Neural cell (in vitro differentiated cells): ENCODE measurements at regions not wholly inside any gene's neighbourhood (a gene's known extent, or its start where the extent isn't known, plus 50 kb on each side); places are given as distances from the start of the nearest gene placed in this dataset.

Experiments
- H2AFZ ChIP-seq: fragments of 200-600, 300-800 bp; sonication (generic), shearing (Covaris generic); 2 replicates; pipeline ENCODE4 v1.6.0; 2014; ENCODE audit warnings: low read depth, mild to moderate bottlenecking, antibody characterized with exemption, low read length, moderate library complexity
- H3F3A ChIP-seq: fragments of 200-600 bp; shearing (Covaris generic); 2 replicates; pipeline ENCODE4 v1.6.1; 2016; ENCODE audit warnings: mild to moderate bottlenecking, moderate library complexity, mixed read lengths, antibody characterized with exemption, low read length; ENCODE audit not compliant: insufficient read depth, poor library complexity, severe bottlenecking
- H3K27ac ChIP-seq: fragments of 200-600, 300-800 bp; sonication (generic), shearing (Covaris generic); 2 replicates; pipeline ENCODE4 v1.5.1; 2014; ENCODE audit warnings: mild to moderate bottlenecking, low read length, moderate library complexity
- H3K27me3 ChIP-seq: fragments of 300-800, 200-600 bp; sonication (generic), shearing (Covaris generic); 2 replicates; pipeline ENCODE4 v1.6.0; 2014; ENCODE audit warnings: mild to moderate bottlenecking, low read depth, low read length, moderate library complexity; ENCODE audit not compliant: insufficient read depth
- H3K36me3 ChIP-seq: fragments of 300-800, 200-600 bp; sonication (generic), shearing (Covaris generic); 2 replicates; pipeline ENCODE4 v1.5.1; 2014; ENCODE audit warnings: mild to moderate bottlenecking, antibody characterized with exemption, low read length, moderate library complexity; ENCODE audit not compliant: insufficient read depth
- H3K4me2 ChIP-seq: fragments of 300-800, 200-600 bp; sonication (generic), shearing (Covaris generic); 2 replicates; pipeline ENCODE4 v1.6.0; 2014; ENCODE audit warnings: mild to moderate bottlenecking, low read length
- H3K4me3 ChIP-seq: fragments of 300-800, 200-600 bp; sonication (generic), shearing (Covaris generic); 2 replicates; pipeline ENCODE4 v1.5.1; 2014; ENCODE audit warnings: mild to moderate bottlenecking, low read length, moderate library complexity
- H3K79me2 ChIP-seq: fragments of 200-600 bp; shearing (Covaris generic); replicated peaks from 2 replicates; pipeline ENCODE4 v1.6.0; 2014; ENCODE audit warnings: mild to moderate bottlenecking, low read length, moderate library complexity; ENCODE audit not compliant: insufficient read depth
- H3K9ac ChIP-seq: fragments of 300-800, 200-600 bp; sonication (generic), shearing (Covaris generic); 2 replicates; pipeline ENCODE4 v1.6.1; 2016; ENCODE audit warnings: mild to moderate bottlenecking, low read length, mixed read lengths
- H3K9me2 ChIP-seq: fragments of 200-600 bp; shearing (Covaris generic); 2 replicates; pipeline ENCODE4 v1.6.1; 2016; ENCODE audit warnings: mild to moderate bottlenecking, low read length, mixed read lengths; ENCODE audit not compliant: insufficient read depth
- H3K9me3 ChIP-seq: fragments of 200-600, 300-800 bp; sonication (generic), shearing (Covaris generic); 2 replicates; pipeline ENCODE4 v1.6.1; 2016; ENCODE audit warnings: mild to moderate bottlenecking, mixed run types, low read length, moderate library complexity, mixed read lengths
- H4K20me1 ChIP-seq: fragments of 200-600 bp; shearing (Covaris generic); 2 replicates; pipeline ENCODE4 v1.6.1; 2016; ENCODE audit warnings: mild to moderate bottlenecking, mixed run types; ENCODE audit not compliant: insufficient read depth
- EP300 ChIP-seq: fragments of 450-650 bp; conservative IDR thresholded peaks from 2 replicates; pipeline ENCODE4 v1.6.1; 2014; ENCODE audit warnings: antibody characterized with exemption, mild to moderate bottlenecking, moderate library complexity; ENCODE audit not compliant: poor library complexity, severe bottlenecking
- EZH2 ChIP-seq: fragments of 200-600, 300-800 bp; shearing (Covaris generic), sonication (generic); IDR thresholded peaks from 2 replicates; pipeline ENCODE4 v1.6.1; 2014; ENCODE audit warnings: antibody characterized with exemption, low read length, borderline replicate concordance, mild to moderate bottlenecking; ENCODE audit not compliant: insufficient read depth, poor library complexity, severe bottlenecking
- MXI1 ChIP-seq: fragments of 450-650 bp; conservative IDR thresholded peaks from 2 replicates; pipeline ENCODE4 v1.6.1; 2014; ENCODE audit warnings: antibody characterized with exemption, mild to moderate bottlenecking; ENCODE audit not compliant: poor library complexity, severe bottlenecking
- POLR2AphosphoS5 ChIP-seq: IDR thresholded peaks from 2 replicates; pipeline ENCODE4 v1.6.1; 2012
- RAD21 ChIP-seq: fragments of 450-650 bp; conservative IDR thresholded peaks from 2 replicates; pipeline ENCODE4 v1.6.1; 2014; ENCODE audit warnings: antibody characterized with exemption, mild to moderate bottlenecking, moderate library complexity
- REST ChIP-seq: IDR thresholded peaks from 2 replicates; pipeline ENCODE4 v1.6.1; 2012; ENCODE audit warnings: borderline replicate concordance
- SMC3 ChIP-seq: fragments of 450-650 bp; conservative IDR thresholded peaks from 2 replicates; pipeline ENCODE4 v1.6.1; 2014; ENCODE audit warnings: antibody characterized with exemption, mild to moderate bottlenecking, moderate library complexity; ENCODE audit not compliant: poor library complexity
- TAF1 ChIP-seq: IDR thresholded peaks from 2 replicates; pipeline ENCODE4 v1.6.1; 2012; ENCODE audit warnings: low read depth
- TF ChIP-seq, protein P1 (sequence below): fragments of 450-650 bp; IDR thresholded peaks from 2 replicates; pipeline ENCODE4 v1.5.1; 2014; ENCODE audit warnings: antibody characterized with exemption, mild to moderate bottlenecking, moderate library complexity; ENCODE audit not compliant: poor library complexity, severe bottlenecking

DNA sequence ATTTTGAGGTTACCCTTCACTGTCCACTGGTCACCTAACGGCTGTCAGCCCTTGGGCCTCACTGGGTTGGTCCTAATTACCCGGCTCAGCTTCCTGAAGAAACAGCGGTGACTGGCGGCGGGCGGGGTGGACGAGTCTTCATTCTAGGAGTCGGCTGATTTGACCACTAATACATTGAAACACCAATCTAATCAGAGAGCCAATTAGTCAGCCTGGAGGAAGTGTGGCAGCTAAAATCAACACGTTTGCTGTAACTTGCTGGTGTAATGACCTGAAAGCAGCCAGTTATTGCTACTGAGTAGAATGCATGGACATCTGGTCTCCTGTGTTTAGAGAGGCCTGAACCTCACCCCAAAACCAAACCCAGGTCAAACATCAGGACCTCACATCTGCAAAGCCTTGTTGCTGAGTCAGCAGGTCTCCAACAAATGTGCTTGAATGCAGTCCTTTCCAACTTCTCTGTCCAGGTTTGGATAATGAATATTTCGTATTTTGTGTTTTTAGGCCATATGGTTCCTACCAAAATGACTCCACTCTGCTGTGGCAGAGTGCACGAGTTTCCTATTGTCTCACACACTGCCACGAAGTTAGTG, 496.4 kb downstream of the BRD1 start:
- Histone ChIP-seq H3K4me3 (no peak overlapping the region), H3K9ac (no peak overlapping the region), H3F3A (no peaks in the 10 kb centered on the region), H3K79me2 (no peaks in the 10 kb centered on the region), H3K4me2 (no peak overlapping the region), H3K9me2 (no peaks in the 10 kb centered on the region), H3K9me3 (peaks cover 4% of the 10 kb centered on the region), H2AFZ (no peak overlapping the region), H3K27me3 (no peaks in the 10 kb centered on the region), H3K36me3 (no peaks in the 10 kb centered on the region), H4K20me1 (no peaks in the 10 kb centered on the region), H3K27ac (no peak overlapping the region)
- TF ChIP-seq POLR2AphosphoS5 (no peak), EZH2 (no peak), TAF1 (no peak), MXI1 (no peak), REST (no peak), RAD21 (no peak), SMC3 (no peak), EP300 (no peak)
- TF ChIP-seq, protein P1, sequence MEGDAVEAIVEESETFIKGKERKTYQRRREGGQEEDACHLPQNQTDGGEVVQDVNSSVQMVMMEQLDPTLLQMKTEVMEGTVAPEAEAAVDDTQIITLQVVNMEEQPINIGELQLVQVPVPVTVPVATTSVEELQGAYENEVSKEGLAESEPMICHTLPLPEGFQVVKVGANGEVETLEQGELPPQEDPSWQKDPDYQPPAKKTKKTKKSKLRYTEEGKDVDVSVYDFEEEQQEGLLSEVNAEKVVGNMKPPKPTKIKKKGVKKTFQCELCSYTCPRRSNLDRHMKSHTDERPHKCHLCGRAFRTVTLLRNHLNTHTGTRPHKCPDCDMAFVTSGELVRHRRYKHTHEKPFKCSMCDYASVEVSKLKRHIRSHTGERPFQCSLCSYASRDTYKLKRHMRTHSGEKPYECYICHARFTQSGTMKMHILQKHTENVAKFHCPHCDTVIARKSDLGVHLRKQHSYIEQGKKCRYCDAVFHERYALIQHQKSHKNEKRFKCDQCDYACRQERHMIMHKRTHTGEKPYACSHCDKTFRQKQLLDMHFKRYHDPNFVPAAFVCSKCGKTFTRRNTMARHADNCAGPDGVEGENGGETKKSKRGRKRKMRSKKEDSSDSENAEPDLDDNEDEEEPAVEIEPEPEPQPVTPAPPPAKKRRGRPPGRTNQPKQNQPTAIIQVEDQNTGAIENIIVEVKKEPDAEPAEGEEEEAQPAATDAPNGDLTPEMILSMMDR: no peak

DNA sequence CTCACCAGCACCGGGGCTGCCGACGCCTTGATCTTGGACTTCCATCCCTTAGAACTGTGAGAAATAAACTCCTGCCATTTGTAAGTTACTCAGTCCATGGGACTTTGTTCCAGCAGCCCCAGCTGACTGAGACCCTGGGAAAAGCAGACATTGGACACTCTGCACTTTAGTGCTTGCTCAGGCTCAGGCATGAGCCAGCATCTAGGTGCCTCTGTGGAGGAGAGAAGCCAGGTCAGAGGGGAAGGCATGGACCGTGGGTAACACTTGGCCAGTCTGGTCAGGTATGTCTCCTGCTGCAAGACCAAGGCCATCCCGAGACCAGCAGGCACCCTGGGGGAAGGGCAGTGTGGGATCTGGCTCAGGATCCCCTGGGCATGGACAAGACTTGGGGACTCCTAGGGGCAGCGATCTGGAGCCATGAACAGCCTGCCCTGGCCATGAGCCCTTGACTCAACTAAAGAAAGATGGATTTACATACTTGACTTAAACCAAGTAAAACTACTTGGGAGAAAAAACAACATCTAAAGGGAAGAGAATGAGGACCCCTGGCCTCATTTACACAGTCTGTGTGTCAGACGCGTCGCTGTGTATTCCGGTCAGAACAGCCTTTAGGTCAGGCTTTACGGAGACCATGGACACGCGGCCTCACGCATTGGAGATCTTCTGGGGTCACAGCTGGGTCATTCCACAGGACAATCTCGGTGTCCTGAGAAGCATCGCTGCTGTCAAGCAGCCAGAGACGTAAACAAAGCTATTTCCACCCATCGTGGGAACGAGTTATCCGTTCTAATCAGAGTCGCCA, 497.1 kb downstream of the BRD1 start:
- no peak for TF ChIP-seq EP300
- no peak for TF ChIP-seq RAD21
- TF ChIP-seq POLR2AphosphoS5: no peak
- TF ChIP-seq, protein P1: no peak
- TF ChIP-seq REST: no peak
- TF ChIP-seq EZH2: no peak
- no peak for TF ChIP-seq MXI1
- TF ChIP-seq TAF1: no peak
- TF ChIP-seq SMC3: no peak
- H2AFZ ChIP-seq: no peak overlapping the region
- H3K9ac ChIP-seq: no peak overlapping the region
- no peak overlapping the region for H3K4me2 ChIP-seq
- no peaks in the 10 kb centered on the region for H3F3A ChIP-seq
- H3K9me3 ChIP-seq: peaks cover 5% of the 10 kb centered on the region
- no peaks in the 10 kb centered on the region for H4K20me1 ChIP-seq
- no peaks in the 10 kb centered on the region for H3K9me2 ChIP-seq
- no peak overlapping the region for H3K4me3 ChIP-seq
- H3K79me2 ChIP-seq: no peaks in the 10 kb centered on the region
- H3K27ac ChIP-seq: no peak overlapping the region
- no peaks in the 10 kb centered on the region for H3K27me3 ChIP-seq
- H3K36me3 ChIP-seq: no peaks in the 10 kb centered on the region
